ENCODE measurements at regions not wholly inside any gene's neighbourhood (a gene's known extent, or its start where the extent isn't known, plus 50 kb on each side); places are given as distances from the start of the nearest gene placed in this dataset.
"Not testable (repeated sequence)": the region's sequence is repeated elsewhere in the genome, so short reads cannot be mapped to it uniquely, and the experiment has no call there.

DNA sequence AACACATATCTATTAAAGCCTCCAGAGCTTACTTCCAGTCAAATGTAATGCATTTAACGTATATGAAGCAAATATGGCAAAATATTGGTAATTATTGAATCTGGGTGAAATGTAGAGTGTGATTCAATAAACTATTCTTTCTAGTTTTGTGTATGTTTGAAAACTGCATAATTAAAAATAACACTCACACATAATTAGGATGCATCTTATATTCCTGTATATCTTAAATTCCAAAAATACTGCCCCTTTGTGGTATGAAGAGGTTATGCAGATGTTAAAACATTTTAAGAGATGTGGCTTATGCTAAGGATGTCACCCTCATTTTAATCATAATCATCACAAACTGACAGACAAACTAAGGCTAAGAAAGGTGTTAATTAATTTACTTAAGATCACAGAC lies 182.9 kb downstream of the COX18 start:
- Mint-ChIP-seq H3K9me3 (peaks cover 12% of the 10 kb centered on the region), H3K36me3 (no peaks in the 10 kb centered on the region), H3K27ac (no peak overlapping the region), H3K4me1 (ENCODE audit: low read depth in 2 of 2) (no peaks in the 10 kb centered on the region), H3K4me3 (no peak overlapping the region), H3K27me3 (no peaks in the 10 kb centered on the region)
- ATAC-seq (no peak), DNase-seq (ENCODE audit: low spot score) (no peak)

- H3K36me3 Mint-ChIP-seq; H3K27me3 Mint-ChIP-seq; ATAC-seq; DNase-seq (ENCODE audit: low spot score); H3K27ac Mint-ChIP-seq; H3K4me3 Mint-ChIP-seq; H3K4me1 Mint-ChIP-seq (ENCODE audit: low read depth in 2 of 2): not testable (repeated sequence)
- H3K9me3 Mint-ChIP-seq = peaks cover 12% of the 10 kb centered on the region
Measured at GRCh38 chr4:72884225-72884624, 185.3 kb downstream of the COX18 start.

- Mint-ChIP-seq H3K36me3 (no peaks in the 10 kb centered on the region), H3K4me1 (ENCODE audit: low read depth in 2 of 2) (no peaks in the 10 kb centered on the region), H3K27me3 (no peaks in the 10 kb centered on the region), H3K9me3 (peaks cover 4% of the 10 kb centered on the region), H3K27ac (no peak overlapping the region), H3K4me3 (no peak overlapping the region)
- DNase-seq (ENCODE audit: low spot score) = no peak
- no peak for ATAC-seq
Measured at GRCh38 chr4:72876946-72877345, 192.6 kb downstream of the COX18 start.

GRCh38 chr4:72875545-72875944 lies 194.0 kb downstream of the COX18 start:
- Mint-ChIP-seq H3K4me3 (no peak overlapping the region), H3K36me3 (no peaks in the 10 kb centered on the region), H3K9me3 (peaks cover 8% of the 10 kb centered on the region), H3K27me3 (no peaks in the 10 kb centered on the region), H3K4me1 (ENCODE audit: low read depth in 2 of 2) (no peaks in the 10 kb centered on the region), H3K27ac (no peak overlapping the region)
- DNase-seq (ENCODE audit: low spot score) (no peak), ATAC-seq (no peak)

DNA sequence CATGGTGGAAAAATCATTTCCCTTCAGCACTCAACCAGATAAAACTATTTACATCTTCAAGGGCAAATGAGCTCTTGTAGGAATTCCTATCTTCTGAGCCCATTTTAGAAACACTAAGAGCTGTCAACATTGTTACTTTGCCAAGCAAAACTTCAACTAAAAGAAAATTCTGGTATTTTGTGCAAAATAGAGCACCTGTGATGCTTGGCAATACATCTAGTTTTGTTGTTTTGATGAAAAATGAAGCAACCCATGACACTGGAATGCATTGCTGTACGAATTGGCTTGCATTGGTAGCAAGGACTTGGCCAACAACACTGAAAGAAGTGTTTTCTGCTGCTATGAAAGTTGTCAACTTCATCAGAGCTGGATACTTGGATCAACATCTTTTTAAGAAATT lies 194.4 kb downstream of the COX18 start:
- Mint-ChIP-seq H3K36me3 (no peaks in the 10 kb centered on the region), H3K27ac (no peak overlapping the region), H3K9me3 (peaks cover 11% of the 10 kb centered on the region), H3K4me1 (ENCODE audit: low read depth in 2 of 2) (no peaks in the 10 kb centered on the region), H3K4me3 (no peak overlapping the region), H3K27me3 (no peaks in the 10 kb centered on the region)
- ATAC-seq (no peak), DNase-seq (ENCODE audit: low spot score) (no peak)

DNA sequence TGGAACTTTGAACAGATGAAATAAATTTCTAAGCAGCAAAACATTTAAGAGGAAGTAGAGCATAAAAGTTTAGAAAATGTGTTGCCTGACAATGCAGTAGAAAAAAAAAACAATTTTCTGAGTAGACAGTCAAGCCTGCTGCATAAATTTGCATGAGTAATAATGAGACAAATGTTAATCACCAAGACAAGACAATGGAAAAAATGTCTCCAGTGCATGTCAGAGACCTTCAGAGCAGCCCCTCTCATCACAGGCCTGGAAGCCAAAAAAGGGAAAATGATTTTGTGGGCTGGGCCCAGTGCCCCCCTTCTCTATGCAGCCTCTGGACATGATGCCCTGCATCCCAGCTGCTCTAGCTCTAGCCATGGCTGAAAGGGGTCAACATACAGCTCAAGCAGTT lies 204.6 kb downstream of the COX18 start:
- Mint-ChIP-seq H3K27ac (no peak overlapping the region), H3K27me3 (no peaks in the 10 kb centered on the region), H3K4me3 (no peak overlapping the region), H3K4me1 (ENCODE audit: low read depth in 2 of 2) (no peaks in the 10 kb centered on the region), H3K9me3 (peaks cover 12% of the 10 kb centered on the region), H3K36me3 (no peaks in the 10 kb centered on the region)
- ATAC-seq = no peak
- DNase-seq (ENCODE audit: low spot score) = no peak

DNA sequence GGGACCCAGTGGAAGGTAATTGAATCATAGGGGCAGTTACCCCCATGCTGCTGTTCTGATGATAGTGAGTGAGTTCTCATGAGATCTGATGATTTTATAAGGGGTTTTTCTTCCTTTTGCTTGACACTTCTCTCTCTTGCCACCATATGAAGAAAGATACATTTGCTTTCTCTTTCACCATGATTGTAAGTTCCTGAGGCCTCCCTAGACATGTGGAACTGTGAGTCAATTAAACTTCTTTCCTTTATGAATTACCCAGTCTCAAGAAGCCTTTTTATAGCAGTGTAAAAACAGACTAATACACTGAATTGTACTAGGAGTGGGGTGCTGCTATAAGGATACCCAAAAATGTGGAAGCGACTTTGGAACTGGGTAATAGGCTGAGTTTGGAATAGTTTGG lies 205.2 kb downstream of the COX18 start:
- not testable (repeated sequence) for ATAC-seq; DNase-seq (ENCODE audit: low spot score); H3K4me3 Mint-ChIP-seq; H3K4me1 Mint-ChIP-seq (ENCODE audit: low read depth in 2 of 2); H3K36me3 Mint-ChIP-seq; H3K27ac Mint-ChIP-seq; H3K27me3 Mint-ChIP-seq
- H3K9me3 Mint-ChIP-seq = peaks cover 11% of the 10 kb centered on the region

GRCh38 chr4:72860766-72861165 lies 208.8 kb downstream of the COX18 start:
- no peaks in the 10 kb centered on the region for H3K27me3 Mint-ChIP-seq
- DNase-seq (ENCODE audit: low spot score) (no peak), ATAC-seq (no peak)

GRCh38 chr4:72858328-72858727 lies 211.2 kb downstream of the COX18 start:
- Mint-ChIP-seq H3K9me3 (peaks cover 11% of the 10 kb centered on the region), H3K4me1 (ENCODE audit: low read depth in 2 of 2) (no peaks in the 10 kb centered on the region), H3K36me3 (no peaks in the 10 kb centered on the region), H3K27me3 (no peaks in the 10 kb centered on the region), H3K27ac (no peak overlapping the region), H3K4me3 (no peak overlapping the region)
- DNase-seq (ENCODE audit: low spot score) (no peak), ATAC-seq (no peak)

More at GRCh38 chr4:72860766-72861165, 208.8 kb downstream of the COX18 start:
- no peak overlapping the region for H3K27ac Mint-ChIP-seq
- no peak overlapping the region for H3K4me3 Mint-ChIP-seq
- peaks cover 10% of the 10 kb centered on the region for H3K9me3 Mint-ChIP-seq
- no peaks in the 10 kb centered on the region for H3K36me3 Mint-ChIP-seq
- H3K4me1 Mint-ChIP-seq (ENCODE audit: low read depth in 2 of 2) = no peaks in the 10 kb centered on the region

GRCh38 chr4:72857787-72858186 lies 211.7 kb downstream of the COX18 start:
- Mint-ChIP-seq H3K27me3 (no peaks in the 10 kb centered on the region), H3K9me3 (peaks cover 9% of the 10 kb centered on the region), H3K27ac (no peak overlapping the region), H3K4me3 (no peak overlapping the region), H3K36me3 (no peaks in the 10 kb centered on the region), H3K4me1 (ENCODE audit: low read depth in 2 of 2) (no peaks in the 10 kb centered on the region)
- DNase-seq (ENCODE audit: low spot score) (no peak), ATAC-seq (no peak)

- no peak for DNase-seq (ENCODE audit: low spot score)
- Mint-ChIP-seq H3K4me1 (ENCODE audit: low read depth in 2 of 2) (no peaks in the 10 kb centered on the region), H3K27me3 (no peaks in the 10 kb centered on the region), H3K27ac (no peak overlapping the region), H3K36me3 (no peaks in the 10 kb centered on the region), H3K9me3 (peaks cover 9% of the 10 kb centered on the region), H3K4me3 (no peak overlapping the region)
- ATAC-seq = no peak
Measured at GRCh38 chr4:72857216-72857615, 212.3 kb downstream of the COX18 start.

GRCh38 chr4:72846280-72847111 lies 223.0 kb downstream of the COX18 start:
- Mint-ChIP-seq H3K27ac (no peak overlapping the region), H3K4me1 (ENCODE audit: low read depth in 2 of 2) (no peaks in the 10 kb centered on the region), H3K9me3 (peaks cover 9% of the 10 kb centered on the region), H3K36me3 (no peaks in the 10 kb centered on the region), H3K4me3 (no peak overlapping the region), H3K27me3 (no peaks in the 10 kb centered on the region)
- DNase-seq (ENCODE audit: low spot score) (no peak), ATAC-seq (no peak)

GRCh38 chr4:72843466-72843865 lies 226.1 kb downstream of the COX18 start:
- DNase-seq (ENCODE audit: low spot score) (no peak), ATAC-seq (no peak)
- Mint-ChIP-seq H3K27me3 (no peaks in the 10 kb centered on the region), H3K27ac (no peak overlapping the region), H3K4me1 (ENCODE audit: low read depth in 2 of 2) (no peaks in the 10 kb centered on the region), H3K4me3 (no peak overlapping the region), H3K9me3 (peaks cover 13% of the 10 kb centered on the region), H3K36me3 (no peaks in the 10 kb centered on the region)

DNA sequence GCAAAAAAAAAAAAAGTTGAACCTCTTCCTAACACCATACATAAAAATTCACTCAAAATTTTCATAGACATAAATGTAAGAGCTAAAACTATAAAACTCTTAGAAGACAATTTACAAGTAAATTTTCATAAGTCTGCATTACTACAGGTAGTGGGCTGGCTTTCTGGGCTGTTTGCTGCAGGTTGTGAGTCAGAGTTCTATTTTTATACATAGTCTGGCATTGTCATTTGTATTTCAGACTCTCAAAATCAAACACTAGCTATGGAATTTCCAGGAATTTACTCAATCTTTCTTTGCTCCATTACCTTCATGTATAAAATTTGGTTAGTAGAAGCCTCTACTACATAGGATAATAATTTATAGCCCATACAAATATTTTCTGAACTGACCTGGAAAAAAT lies 227.2 kb downstream of the COX18 start:
- DNase-seq (ENCODE audit: low spot score) (no peak), ATAC-seq (no peak)
- no peaks in the 10 kb centered on the region for H3K27me3 Mint-ChIP-seq
- H3K9me3 Mint-ChIP-seq = peaks cover 14% of the 10 kb centered on the region
- no peaks in the 10 kb centered on the region for H3K4me1 Mint-ChIP-seq (ENCODE audit: low read depth in 2 of 2)
- no peak overlapping the region for H3K4me3 Mint-ChIP-seq
- no peaks in the 10 kb centered on the region for H3K36me3 Mint-ChIP-seq
- no peak overlapping the region for H3K27ac Mint-ChIP-seq

- not testable (repeated sequence) for H3K4me1 Mint-ChIP-seq (ENCODE audit: low read depth in 2 of 2); H3K27me3 Mint-ChIP-seq; DNase-seq (ENCODE audit: low spot score); H3K4me3 Mint-ChIP-seq; H3K27ac Mint-ChIP-seq; H3K36me3 Mint-ChIP-seq; ATAC-seq
- H3K9me3 Mint-ChIP-seq = peaks cover 13% of the 10 kb centered on the region
Measured at GRCh38 chr4:72840166-72840565, 229.3 kb downstream of the COX18 start.

Data from natural killer cell treated with Interleukin-12 subunit alpha and Interleukin-12 subunit beta and Interleukin-15 and Interleukin-18, amount 100 ng/mL, for 72 hours (primary cell).